ENCODE measurements at regions not wholly inside any gene's neighbourhood (a gene's known extent, or its start where the extent isn't known, plus 50 kb on each side); places are given as distances from the start of the nearest gene placed in this dataset.

GRCh38 chr2:196315388-196316049 lies 144.1 kb upstream of the STK17B start:
- H3K4me1 ChIP-seq (ENCODE audit: control insufficient read depth in 1 of 2, extremely low read depth in 1 of 2, insufficient read depth in 2 of 2, low read length in 2 of 2): no peaks in the 10 kb centered on the region
- no CpG with 5 or more reads among the region's 3 CpGs for WGBS (ENCODE audit: insufficient coverage)
- no peak overlapping the region for H3K27ac ChIP-seq (ENCODE audit: low read length)
- no peaks in the 10 kb centered on the region for H3K27me3 Mint-ChIP-seq
- no peak overlapping the region for H3K4me3 ChIP-seq (ENCODE audit: control insufficient read depth in 1 of 2, extremely low read depth in 1 of 2, low read length in 1 of 2)
- no peak overlapping the region for H3K4me3 Mint-ChIP-seq
- H3K27ac Mint-ChIP-seq: no peak overlapping the region
- no peaks in the 10 kb centered on the region for H3K9me3 ChIP-seq
- H3K36me3 Mint-ChIP-seq: no peaks in the 10 kb centered on the region
- H3K27me3 ChIP-seq (replicated peaks in 1 of 2; ENCODE audit: control insufficient read depth in 2 of 2, extremely low read depth in 1 of 2, insufficient read depth in 2 of 2, low read length in 1 of 2): no peaks in the 10 kb centered on the region
- no peaks in the 10 kb centered on the region for H3K9me3 Mint-ChIP-seq
- H3K4me1 Mint-ChIP-seq: no peaks in the 10 kb centered on the region
- ATAC-seq (replicated peaks in 1 of 4) (no peak), DNase-seq (no peak)
- no peaks in the 10 kb centered on the region for H3K36me3 ChIP-seq (ENCODE audit: control insufficient read depth in 2 of 2, extremely low read depth in 1 of 2, insufficient read depth in 1 of 2, low read length in 1 of 2)
- POLR2A ChIA-PET: no interaction called here
- CTCF ChIA-PET: interaction anchor here in 1 of 2 donors (1.2 kb wide), 1 partner anchor 238 kb away, joined by 4 read pairs; no protein-coding TSS in a partner anchor

DNA sequence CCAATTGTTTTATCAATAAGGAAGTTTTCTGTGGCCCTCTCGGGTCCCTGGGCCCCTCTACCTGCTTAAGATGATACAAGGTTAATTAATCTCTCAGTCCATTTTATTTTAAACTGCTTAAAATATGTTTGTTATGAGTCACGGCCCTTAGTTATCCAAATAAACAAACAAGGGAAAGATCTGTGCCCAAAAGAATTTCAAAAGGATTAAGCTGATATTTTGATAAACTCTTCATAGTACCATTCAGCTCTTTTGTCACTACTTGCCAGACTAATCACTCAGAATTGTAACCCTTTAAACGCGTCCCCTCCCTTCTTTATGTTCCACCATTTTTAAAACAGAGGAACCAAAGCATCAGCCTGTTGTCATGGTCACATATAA lies 144.7 kb upstream of the STK17B start:
- ATAC-seq (replicated peaks in 1 of 4): no peak
- no peaks in the 10 kb centered on the region for H3K9me3 Mint-ChIP-seq
- no peaks in the 10 kb centered on the region for H3K4me1 Mint-ChIP-seq
- H3K36me3 Mint-ChIP-seq: no peaks in the 10 kb centered on the region
- no peaks in the 10 kb centered on the region for H3K4me1 ChIP-seq (ENCODE audit: control insufficient read depth in 1 of 2, extremely low read depth in 1 of 2, insufficient read depth in 2 of 2, low read length in 2 of 2)
- POLR2A ChIA-PET: no interaction called here
- no peaks in the 10 kb centered on the region for H3K36me3 ChIP-seq (ENCODE audit: control insufficient read depth in 2 of 2, extremely low read depth in 1 of 2, insufficient read depth in 1 of 2, low read length in 1 of 2)
- WGBS (ENCODE audit: insufficient coverage): no CpG with 5 or more reads among the region's 4 CpGs
- CTCF ChIA-PET: interaction anchor here in 1 of 2 donors (1.2 kb wide), 1 partner anchor 238 kb away, joined by 4 read pairs; no protein-coding TSS in a partner anchor
- no peak overlapping the region for H3K27ac ChIP-seq (ENCODE audit: low read length)
- H3K27me3 Mint-ChIP-seq: no peaks in the 10 kb centered on the region
- H3K27me3 ChIP-seq (replicated peaks in 1 of 2; ENCODE audit: control insufficient read depth in 2 of 2, extremely low read depth in 1 of 2, insufficient read depth in 2 of 2, low read length in 1 of 2): no peaks in the 10 kb centered on the region
- no peak overlapping the region for H3K4me3 ChIP-seq (ENCODE audit: control insufficient read depth in 1 of 2, extremely low read depth in 1 of 2, low read length in 1 of 2)
- no peak overlapping the region for H3K27ac Mint-ChIP-seq
- H3K9me3 ChIP-seq: no peaks in the 10 kb centered on the region
- H3K4me3 Mint-ChIP-seq: no peak overlapping the region
- DNase-seq: no peak

DNA sequence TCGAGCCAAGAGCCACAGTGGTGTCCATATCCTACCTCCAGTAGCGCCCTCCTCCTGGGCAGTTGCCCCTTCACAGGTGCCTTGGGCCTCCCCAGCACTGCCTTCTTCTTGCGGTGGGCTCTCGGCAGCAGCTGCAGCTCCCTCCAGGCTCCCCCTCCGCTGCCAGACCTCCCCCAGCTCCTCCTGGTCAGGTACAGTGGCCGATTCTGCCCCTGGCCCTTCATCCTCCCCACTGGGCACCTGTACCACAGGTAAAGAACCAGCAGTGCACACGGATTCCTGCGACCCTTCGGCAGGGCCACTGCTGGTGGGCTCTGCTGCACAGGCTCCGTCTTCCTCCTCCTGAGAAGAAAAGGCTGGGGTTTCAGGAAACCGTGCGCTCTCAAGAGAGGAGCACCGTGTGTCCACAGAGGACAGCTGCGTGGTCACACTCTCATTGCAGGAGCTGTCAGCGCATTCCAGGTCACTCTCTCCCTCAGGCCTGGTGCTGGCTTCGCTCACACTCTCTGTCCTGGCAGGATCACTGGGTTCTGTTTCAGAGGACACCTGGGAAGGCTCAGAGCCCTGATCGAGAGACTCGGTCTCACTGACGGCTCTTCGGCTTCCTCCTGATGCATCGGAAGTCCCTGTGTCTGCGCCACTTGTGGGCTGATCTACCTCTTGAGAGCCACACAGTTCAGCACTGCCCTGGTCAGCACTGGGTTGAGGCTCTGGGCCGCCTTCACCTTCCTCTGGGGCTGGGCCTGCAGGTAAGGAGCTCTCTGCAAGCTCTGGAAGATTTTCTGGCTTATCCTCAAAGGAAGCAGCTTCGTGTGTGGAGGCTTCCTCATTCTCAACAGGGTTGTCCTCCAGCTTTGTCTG lies 147.4 kb upstream of the STK17B start:
- Histone ChIP-seq H3K36me3 (ENCODE audit: control insufficient read depth in 2 of 2, extremely low read depth in 1 of 2, insufficient read depth in 1 of 2, low read length in 1 of 2) (no peaks in the 10 kb centered on the region), H3K9me3 (no peaks in the 10 kb centered on the region), H3K4me1 (ENCODE audit: control insufficient read depth in 1 of 2, extremely low read depth in 1 of 2, insufficient read depth in 2 of 2, low read length in 2 of 2) (no peaks in the 10 kb centered on the region), H3K4me3 (ENCODE audit: control insufficient read depth in 1 of 2, extremely low read depth in 1 of 2, low read length in 1 of 2) (no peak overlapping the region), H3K27ac (ENCODE audit: low read length) (no peak overlapping the region), H3K27me3 (replicated peaks in 1 of 2; ENCODE audit: control insufficient read depth in 2 of 2, extremely low read depth in 1 of 2, insufficient read depth in 2 of 2, low read length in 1 of 2) (no peaks in the 10 kb centered on the region)
- H3K27ac Mint-ChIP-seq: no peak overlapping the region
- H3K4me1 Mint-ChIP-seq: no peaks in the 10 kb centered on the region
- CTCF ChIA-PET: no interaction called here
- POLR2A ChIA-PET: no interaction called here
- no peaks in the 10 kb centered on the region for H3K36me3 Mint-ChIP-seq
- ATAC-seq (replicated peaks in 1 of 4): no peak
- WGBS (ENCODE audit: insufficient coverage): 88% methylated on average over 24 of the region's 24 CpGs
- no peak overlapping the region for H3K4me3 Mint-ChIP-seq
- H3K27me3 Mint-ChIP-seq: peaks cover 0 to 3% of the 10 kb centered on the region in 2 donors
- H3K9me3 Mint-ChIP-seq: no peaks in the 10 kb centered on the region
- no peak for DNase-seq

DNA sequence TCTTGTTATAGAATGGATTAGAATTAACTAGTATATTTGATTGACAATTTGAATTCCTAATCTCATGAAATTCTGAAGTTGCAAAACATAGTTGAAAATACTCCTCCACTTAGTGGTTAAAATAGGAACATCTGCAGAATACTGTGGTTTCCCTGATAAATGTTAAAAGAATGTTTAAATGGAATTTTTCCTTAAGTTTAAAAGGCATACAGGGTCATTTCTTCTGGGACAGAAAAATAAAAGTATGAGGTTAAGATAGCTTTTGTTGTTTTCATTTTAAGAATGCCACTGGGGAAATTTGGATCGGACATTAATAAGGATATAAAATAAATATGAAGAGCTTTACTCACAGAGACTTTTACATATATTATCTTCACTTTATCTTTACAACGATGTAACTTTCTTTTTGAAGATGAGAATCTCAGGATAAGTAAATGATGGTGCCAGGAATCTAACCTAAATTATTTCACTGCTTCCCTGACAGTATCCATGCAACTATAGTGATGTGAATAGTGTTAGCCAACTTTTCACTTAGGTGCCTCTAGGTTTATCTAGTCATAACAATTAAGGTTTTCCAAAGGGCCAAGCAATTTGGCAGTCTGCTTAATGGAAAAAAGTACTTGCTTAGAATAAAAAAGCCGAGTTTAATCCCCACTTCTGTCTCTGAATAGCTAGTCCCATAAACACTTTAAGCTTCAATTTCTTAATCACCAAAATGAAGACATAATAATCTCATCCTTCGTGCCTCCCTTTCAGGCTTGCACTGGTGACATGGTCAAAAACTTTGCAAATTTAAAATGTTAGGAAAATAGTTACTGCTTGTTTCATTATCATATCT lies 151.8 kb upstream of the STK17B start:
- Mint-ChIP-seq H3K9me3 (no peaks in the 10 kb centered on the region), H3K36me3 (no peaks in the 10 kb centered on the region), H3K27ac (no peak overlapping the region), H3K27me3 (peaks cover 0 to 8% of the 10 kb centered on the region in 2 donors), H3K4me3 (no peak overlapping the region), H3K4me1 (no peaks in the 10 kb centered on the region)
- ChIA-PET POLR2A (no interaction called here), CTCF (interaction anchor here (0.9 to 1.3 kb wide), 3 partner anchors 12 to 130 kb away, joined by 3 to 4 read pairs (median 3); no protein-coding TSS in a partner anchor)
- H3K9me3 ChIP-seq: no peaks in the 10 kb centered on the region
- WGBS (ENCODE audit: insufficient coverage): no CpG with 5 or more reads among the region's 4 CpGs
- no peak overlapping the region for H3K27ac ChIP-seq (ENCODE audit: low read length)
- no peaks in the 10 kb centered on the region for H3K36me3 ChIP-seq (ENCODE audit: control insufficient read depth in 2 of 2, extremely low read depth in 1 of 2, insufficient read depth in 1 of 2, low read length in 1 of 2)
- no peaks in the 10 kb centered on the region for H3K27me3 ChIP-seq (replicated peaks in 1 of 2; ENCODE audit: control insufficient read depth in 2 of 2, extremely low read depth in 1 of 2, insufficient read depth in 2 of 2, low read length in 1 of 2)
- H3K4me1 ChIP-seq (ENCODE audit: control insufficient read depth in 1 of 2, extremely low read depth in 1 of 2, insufficient read depth in 2 of 2, low read length in 2 of 2): no peaks in the 10 kb centered on the region
- no peak overlapping the region for H3K4me3 ChIP-seq (ENCODE audit: control insufficient read depth in 1 of 2, extremely low read depth in 1 of 2, low read length in 1 of 2)
- DNase-seq (no peak), ATAC-seq (replicated peaks in 1 of 4) (no peak)

GRCh38 chr2:196324211-196324610 lies 152.8 kb upstream of the STK17B start:
- ChIA-PET CTCF (interaction anchor here in 1 of 2 donors (1.3 kb wide), 1 partner anchor 46 kb away, joined by 4 read pairs; no protein-coding TSS in a partner anchor), POLR2A (no interaction called here)
- no peak for DNase-seq
- Histone ChIP-seq H3K27me3 (replicated peaks in 1 of 2; ENCODE audit: control insufficient read depth in 2 of 2, extremely low read depth in 1 of 2, insufficient read depth in 2 of 2, low read length in 1 of 2) (no peaks in the 10 kb centered on the region), H3K4me1 (ENCODE audit: control insufficient read depth in 1 of 2, extremely low read depth in 1 of 2, insufficient read depth in 2 of 2, low read length in 2 of 2) (no peaks in the 10 kb centered on the region), H3K36me3 (ENCODE audit: control insufficient read depth in 2 of 2, extremely low read depth in 1 of 2, insufficient read depth in 1 of 2, low read length in 1 of 2) (no peaks in the 10 kb centered on the region), H3K27ac (ENCODE audit: low read length) (no peak overlapping the region), H3K9me3 (no peaks in the 10 kb centered on the region), H3K4me3 (ENCODE audit: control insufficient read depth in 1 of 2, extremely low read depth in 1 of 2, low read length in 1 of 2) (no peak overlapping the region)
- no peaks in the 10 kb centered on the region for H3K4me1 Mint-ChIP-seq
- no peaks in the 10 kb centered on the region for H3K36me3 Mint-ChIP-seq
- WGBS (ENCODE audit: insufficient coverage): no CpG with 5 or more reads among the region's 2 CpGs
- no peaks in the 10 kb centered on the region for H3K9me3 Mint-ChIP-seq
- ATAC-seq (replicated peaks in 1 of 4): no peak
- no peak overlapping the region for H3K27ac Mint-ChIP-seq
- H3K4me3 Mint-ChIP-seq: no peak overlapping the region
- peaks cover 0 to 8% of the 10 kb centered on the region in 2 donors for H3K27me3 Mint-ChIP-seq

DNA sequence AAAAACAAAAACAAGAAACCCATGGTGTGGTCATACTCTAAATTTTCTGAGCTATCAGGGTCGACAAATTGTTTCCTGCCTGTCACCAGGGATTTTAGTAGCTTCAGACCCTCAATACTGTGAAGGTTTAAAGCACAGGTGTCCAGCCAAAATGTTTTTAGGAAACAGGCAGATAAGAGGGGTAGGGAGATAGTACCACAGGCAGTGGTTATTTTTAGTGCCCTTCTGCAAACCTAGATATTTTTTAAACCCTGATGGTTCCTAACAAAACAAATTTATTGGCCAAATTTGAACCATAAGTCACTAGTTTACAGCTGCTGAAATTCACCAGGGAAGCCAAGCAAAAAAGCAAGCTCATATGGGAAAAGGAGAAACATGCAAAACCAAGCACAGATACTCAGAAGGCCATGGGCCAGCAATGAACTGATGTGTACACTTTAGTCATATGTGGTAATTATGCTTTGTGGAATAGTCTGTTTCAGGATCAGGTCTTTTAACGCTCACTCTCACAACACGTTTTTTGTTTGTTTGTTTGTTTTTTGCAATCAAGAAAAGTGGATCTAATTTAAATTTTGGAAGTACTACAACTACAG lies 156.8 kb upstream of the STK17B start:
- H3K27me3 Mint-ChIP-seq: peaks cover 0 to 6% of the 10 kb centered on the region in 2 donors
- no peaks in the 10 kb centered on the region for H3K36me3 ChIP-seq (ENCODE audit: control insufficient read depth in 2 of 2, extremely low read depth in 1 of 2, insufficient read depth in 1 of 2, low read length in 1 of 2)
- 83% methylated on average over 1 of the region's 3 CpGs for WGBS (ENCODE audit: insufficient coverage)
- no peak overlapping the region for H3K27ac Mint-ChIP-seq
- ChIA-PET CTCF (interaction anchor here in 1 of 2 donors (0.7 to 1.7 kb wide), 2 partner anchors 10 to 13 kb away, joined by 4 read pairs; no protein-coding TSS in a partner anchor), POLR2A (no interaction called here)
- no peaks in the 10 kb centered on the region for H3K27me3 ChIP-seq (replicated peaks in 1 of 2; ENCODE audit: control insufficient read depth in 2 of 2, extremely low read depth in 1 of 2, insufficient read depth in 2 of 2, low read length in 1 of 2)
- H3K4me1 ChIP-seq (ENCODE audit: control insufficient read depth in 1 of 2, extremely low read depth in 1 of 2, insufficient read depth in 2 of 2, low read length in 2 of 2): no peaks in the 10 kb centered on the region
- H3K9me3 Mint-ChIP-seq: no peaks in the 10 kb centered on the region
- H3K36me3 Mint-ChIP-seq: no peaks in the 10 kb centered on the region
- ATAC-seq (replicated peaks in 1 of 4): no peak
- H3K9me3 ChIP-seq: no peaks in the 10 kb centered on the region
- H3K4me1 Mint-ChIP-seq: no peaks in the 10 kb centered on the region
- H3K4me3 Mint-ChIP-seq: no peak overlapping the region
- H3K27ac ChIP-seq (ENCODE audit: low read length): no peak overlapping the region
- no peak for DNase-seq
- no peak overlapping the region for H3K4me3 ChIP-seq (ENCODE audit: control insufficient read depth in 1 of 2, extremely low read depth in 1 of 2, low read length in 1 of 2)
